ENCODE measurements at regions not wholly inside any gene's neighbourhood (a gene's known extent, or its start where the extent isn't known, plus 50 kb on each side); places are given as distances from the start of the nearest gene placed in this dataset.

DNA sequence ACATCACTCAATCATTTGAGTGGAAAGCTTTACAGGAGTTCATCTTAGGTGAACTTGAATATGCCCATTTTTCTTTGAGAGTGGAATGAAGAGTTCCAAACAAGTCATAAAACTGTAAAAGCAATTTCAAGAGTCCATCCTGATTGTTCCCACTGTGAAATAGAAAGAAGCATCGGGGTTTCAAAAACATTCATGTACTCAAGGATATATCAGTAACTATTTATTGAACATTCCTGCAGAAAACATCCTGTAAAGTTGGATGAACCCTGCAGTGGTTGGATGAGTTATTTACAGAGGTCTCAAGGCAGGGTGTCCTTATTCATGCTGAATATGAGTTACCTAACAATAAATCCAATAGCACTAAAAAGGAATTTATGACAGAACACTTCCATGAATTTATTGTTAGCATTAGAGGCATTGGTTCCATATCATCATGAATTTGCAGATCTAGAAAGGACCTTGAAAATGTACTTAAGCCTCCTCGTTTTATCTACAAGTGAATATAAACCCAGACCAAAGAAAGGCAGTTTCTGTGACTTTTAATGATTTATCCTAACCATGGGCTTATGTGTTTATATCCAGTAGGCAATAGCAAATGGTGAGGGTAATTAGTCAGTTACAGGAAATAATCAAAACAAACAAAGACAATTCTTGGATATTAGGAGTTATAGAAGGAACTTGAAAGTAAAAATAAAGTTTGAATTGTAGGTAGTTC lies 361.9 kb upstream of the KCNMB2 start:
- TF ChIP-seq, protein P1, sequence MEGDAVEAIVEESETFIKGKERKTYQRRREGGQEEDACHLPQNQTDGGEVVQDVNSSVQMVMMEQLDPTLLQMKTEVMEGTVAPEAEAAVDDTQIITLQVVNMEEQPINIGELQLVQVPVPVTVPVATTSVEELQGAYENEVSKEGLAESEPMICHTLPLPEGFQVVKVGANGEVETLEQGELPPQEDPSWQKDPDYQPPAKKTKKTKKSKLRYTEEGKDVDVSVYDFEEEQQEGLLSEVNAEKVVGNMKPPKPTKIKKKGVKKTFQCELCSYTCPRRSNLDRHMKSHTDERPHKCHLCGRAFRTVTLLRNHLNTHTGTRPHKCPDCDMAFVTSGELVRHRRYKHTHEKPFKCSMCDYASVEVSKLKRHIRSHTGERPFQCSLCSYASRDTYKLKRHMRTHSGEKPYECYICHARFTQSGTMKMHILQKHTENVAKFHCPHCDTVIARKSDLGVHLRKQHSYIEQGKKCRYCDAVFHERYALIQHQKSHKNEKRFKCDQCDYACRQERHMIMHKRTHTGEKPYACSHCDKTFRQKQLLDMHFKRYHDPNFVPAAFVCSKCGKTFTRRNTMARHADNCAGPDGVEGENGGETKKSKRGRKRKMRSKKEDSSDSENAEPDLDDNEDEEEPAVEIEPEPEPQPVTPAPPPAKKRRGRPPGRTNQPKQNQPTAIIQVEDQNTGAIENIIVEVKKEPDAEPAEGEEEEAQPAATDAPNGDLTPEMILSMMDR (IDR thresholded peaks at IDR 0.05; ENCODE audit: low read depth, low read length), result no peak
- no peak overlapping the region for H3K27ac ChIP-seq (ENCODE audit: low read depth, low read length)
- H3K4me3 ChIP-seq (ENCODE audit: low read depth, low read length), result no peak overlapping the region
- DNase-seq (ENCODE audit: low read depth, low spot score), result no peak
- ChIA-PET CTCF (no interaction called here), POLR2A (no interaction called here)
- no peaks in the 10 kb centered on the region for H3K27me3 ChIP-seq (ENCODE audit: control insufficient read depth, insufficient read depth, low read length)
- no peaks in the 10 kb centered on the region for H3K9me3 ChIP-seq (ENCODE audit: control insufficient read depth, insufficient read depth, low read length)

DNA sequence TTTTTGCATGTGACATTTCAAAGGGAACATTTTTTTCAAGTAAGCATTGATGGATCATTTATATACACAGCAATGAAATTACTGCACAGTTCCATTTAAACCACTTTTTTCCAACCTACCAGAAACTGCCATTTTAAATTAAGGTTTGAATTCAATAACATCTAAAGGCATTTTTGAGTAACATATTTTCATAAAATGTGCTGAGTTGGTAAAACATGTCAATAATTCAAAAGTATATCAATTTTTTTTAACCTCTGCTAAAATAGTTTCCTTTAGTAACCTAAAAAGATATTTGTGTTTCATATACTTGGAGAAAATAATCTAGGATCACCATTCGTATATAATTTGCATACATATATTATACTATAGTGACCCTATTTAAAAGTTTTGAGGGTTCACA lies 355.1 kb upstream of the KCNMB2 start:
- POLR2A ChIA-PET, result no interaction called here
- no peak overlapping the region for H3K27ac ChIP-seq (ENCODE audit: low read depth, low read length)
- no peak overlapping the region for H3K4me3 ChIP-seq (ENCODE audit: low read depth, low read length)
- TF ChIP-seq, protein P1 (IDR thresholded peaks at IDR 0.05; ENCODE audit: low read depth, low read length), result no peak
- no peaks in the 10 kb centered on the region for H3K9me3 ChIP-seq (ENCODE audit: control insufficient read depth, insufficient read depth, low read length)
- no peak for DNase-seq (ENCODE audit: low read depth, low spot score)
- H3K27me3 ChIP-seq (ENCODE audit: control insufficient read depth, insufficient read depth, low read length), result no peaks in the 10 kb centered on the region
- CTCF ChIA-PET, result no interaction called here

DNA sequence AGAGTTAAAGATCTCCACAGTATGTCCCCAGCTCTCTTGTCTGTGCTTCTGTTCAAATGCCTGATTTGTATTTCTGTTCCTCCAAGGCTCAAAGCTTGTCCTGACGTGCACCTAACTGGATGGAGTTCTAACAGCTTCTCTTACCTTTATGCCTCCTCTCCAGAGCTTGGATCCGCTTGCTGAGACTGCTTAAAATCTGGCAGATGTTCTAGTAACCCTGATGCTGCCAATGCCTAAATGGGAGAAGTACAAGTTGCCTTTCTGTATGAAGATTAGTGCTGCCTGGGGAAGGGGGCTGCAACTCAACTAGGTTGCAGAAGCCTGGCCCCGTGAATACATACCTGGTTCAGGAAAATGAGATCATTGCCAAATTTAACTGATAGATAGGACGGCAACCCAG lies 354.5 kb upstream of the KCNMB2 start:
- Histone ChIP-seq H3K9me3 (ENCODE audit: control insufficient read depth, insufficient read depth, low read length) (no peaks in the 10 kb centered on the region), H3K27ac (ENCODE audit: low read depth, low read length) (no peak overlapping the region), H3K4me3 (ENCODE audit: low read depth, low read length) (no peak overlapping the region), H3K27me3 (ENCODE audit: control insufficient read depth, insufficient read depth, low read length) (no peaks in the 10 kb centered on the region)
- DNase-seq (ENCODE audit: low read depth, low spot score), result no peak
- TF ChIP-seq, protein P1 (IDR thresholded peaks at IDR 0.05; ENCODE audit: low read depth, low read length), result no peak
- ChIA-PET POLR2A (no interaction called here), CTCF (no interaction called here)

DNA sequence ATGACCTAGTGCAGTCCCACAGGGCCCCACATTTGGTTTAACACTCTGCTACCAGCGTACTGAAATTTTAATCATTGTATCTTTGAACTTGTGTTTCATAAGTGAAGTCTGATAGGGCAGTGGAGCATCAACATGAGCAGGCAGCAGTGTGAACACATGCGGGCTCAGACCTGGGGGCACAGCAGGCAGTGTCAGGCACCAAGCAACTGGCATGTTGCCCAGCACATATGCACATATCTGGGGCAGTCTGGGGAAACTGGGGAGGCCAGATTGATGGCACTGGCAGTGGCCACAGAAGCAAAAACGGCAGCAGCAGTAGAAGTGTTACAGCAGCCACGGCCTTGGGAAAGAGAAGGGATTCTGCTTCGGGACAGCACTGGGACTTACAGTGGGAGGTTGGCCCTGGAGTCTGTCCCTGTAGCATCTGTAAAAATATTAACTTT lies 353.9 kb upstream of the KCNMB2 start:
- Histone ChIP-seq H3K9me3 (ENCODE audit: control insufficient read depth, insufficient read depth, low read length) (no peaks in the 10 kb centered on the region), H3K4me3 (ENCODE audit: low read depth, low read length) (no peak overlapping the region), H3K27me3 (ENCODE audit: control insufficient read depth, insufficient read depth, low read length) (no peaks in the 10 kb centered on the region), H3K27ac (ENCODE audit: low read depth, low read length) (no peak overlapping the region)
- no peak for DNase-seq (ENCODE audit: low read depth, low spot score)
- CTCF ChIA-PET, result no interaction called here
- TF ChIP-seq, protein P1 (IDR thresholded peaks at IDR 0.05; ENCODE audit: low read depth, low read length), result no peak
- POLR2A ChIA-PET, result no interaction called here

DNA sequence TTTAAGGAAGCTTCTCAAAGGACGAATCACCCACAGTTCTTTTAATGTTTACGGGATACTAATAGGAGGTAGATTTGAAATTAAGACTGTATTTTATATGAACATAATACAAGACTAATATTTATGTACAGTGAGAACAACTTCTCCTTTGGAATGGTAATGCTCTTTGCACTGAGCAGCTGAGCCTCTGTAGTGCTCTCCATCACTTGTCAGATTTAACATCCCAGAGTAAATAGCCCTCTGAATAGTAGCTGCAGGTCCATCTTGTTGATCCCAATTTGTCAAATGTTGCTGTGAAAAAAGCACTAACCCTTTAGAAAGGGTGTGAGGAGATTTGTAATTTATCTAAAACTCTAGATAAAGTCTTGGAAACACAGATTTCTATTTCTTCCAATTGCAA lies 351.4 kb upstream of the KCNMB2 start:
- no peak overlapping the region for H3K27ac ChIP-seq (ENCODE audit: low read depth, low read length)

More for the DNA sequence above, 351.4 kb upstream of the KCNMB2 start:
- Histone ChIP-seq H3K9me3 (ENCODE audit: control insufficient read depth, insufficient read depth, low read length) (no peaks in the 10 kb centered on the region), H3K4me3 (ENCODE audit: low read depth, low read length) (no peak overlapping the region), H3K27me3 (ENCODE audit: control insufficient read depth, insufficient read depth, low read length) (no peaks in the 10 kb centered on the region)
- no peak for DNase-seq (ENCODE audit: low read depth, low spot score)
- ChIA-PET CTCF (no interaction called here), POLR2A (no interaction called here)
- TF ChIP-seq, protein P1 (IDR thresholded peaks at IDR 0.05; ENCODE audit: low read depth, low read length), result no peak
